IPS DF 6.9 (cell line): ENCODE measurements at regions not wholly inside any gene's neighbourhood (a gene's known extent, or its start where the extent isn't known, plus 50 kb on each side); places are given as distances from the start of the nearest gene placed in this dataset.

ENCODE experiments used
- DNase-seq: peaks from one replicate; pipeline ENCODE4 v3.0.0-alpha.2; 2013; ENCODE audit warnings: low read depth, low spot score
- H3K27ac ChIP-seq: one replicate; pipeline ENCODE4 v1.5.1; 2013; ENCODE audit warnings: low read length, control low read depth
- H3K27me3 ChIP-seq: 2 replicates; pipeline ENCODE4 v1.6.1; 2013; ENCODE audit warnings: mild to moderate bottlenecking, low read length; ENCODE audit not compliant: control insufficient read depth, insufficient read depth
- H3K36me3 ChIP-seq: 2 replicates; pipeline ENCODE4 v1.6.1; 2013; ENCODE audit warnings: low read length; ENCODE audit not compliant: control insufficient read depth, insufficient read depth
- H3K4me1 ChIP-seq: 2 replicates; pipeline ENCODE4 v1.6.1; 2013; ENCODE audit warnings: low read length; ENCODE audit not compliant: control insufficient read depth, insufficient read depth
- H3K4me3 ChIP-seq: 2 replicates; pipeline ENCODE4 v1.5.1; 2013; ENCODE audit warnings: mild to moderate bottlenecking, low read length
- H3K9me3 ChIP-seq: 2 replicates; pipeline ENCODE4 v1.6.1; 2013; ENCODE audit warnings: low read length, inconsistent platforms; ENCODE audit not compliant: control insufficient read depth, insufficient read depth
- WGBS: extraction: QIAGEN DNeasy Blood & Tissue Kit; methylation state at CpG from one replicate; pipeline ENCODE4 v1.1.7; 2013; ENCODE audit warnings: mixed read lengths, missing lambda C conversion rate; ENCODE audit not compliant: insufficient read length, insufficient coverage; 5-methylcytosine and 5-hydroxymethylcytosine counted together

DNA sequence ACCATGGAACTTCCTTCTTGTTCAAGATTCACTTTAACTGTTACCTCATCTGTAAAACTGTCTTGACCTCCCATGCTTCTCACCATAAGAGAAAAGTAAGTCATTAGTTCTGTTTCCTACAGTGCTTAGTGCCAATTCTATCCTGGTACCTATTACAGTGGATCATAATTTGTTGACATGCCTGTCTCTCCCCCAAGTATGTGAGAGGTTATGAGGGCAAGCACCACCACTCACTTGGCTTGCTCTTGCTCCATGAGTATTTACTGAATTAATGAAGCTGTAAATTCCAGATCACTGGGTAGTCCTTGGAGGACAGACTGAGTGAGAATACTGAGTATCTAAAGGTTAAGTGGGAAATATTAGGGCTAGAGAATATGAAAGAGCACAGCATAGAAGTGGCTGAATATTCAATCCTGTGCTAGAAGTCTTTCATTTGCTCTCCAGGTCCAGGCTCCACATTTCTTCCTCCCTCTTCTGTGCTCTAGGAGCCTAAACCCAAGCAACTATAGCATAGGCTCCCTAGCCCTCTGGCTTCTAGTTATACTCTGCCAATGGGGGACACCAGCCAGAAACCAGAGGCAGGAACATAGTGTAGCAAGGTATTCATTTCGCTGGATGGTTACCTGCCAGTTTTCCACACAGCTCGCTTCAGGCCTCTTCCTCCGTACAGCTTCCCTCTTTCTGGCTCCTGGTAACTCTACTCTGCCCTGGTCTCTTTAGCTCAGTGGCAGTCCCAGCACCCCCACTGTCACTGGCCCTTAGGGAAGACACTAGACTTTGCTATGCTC lies 118.2 kb upstream of the SLC5A12 start:
- H3K27ac ChIP-seq: no peak overlapping the region
- H3K27me3 ChIP-seq: no peaks in the 10 kb centered on the region
- no peaks in the 10 kb centered on the region for H3K9me3 ChIP-seq
- WGBS: no CpG with 5 or more reads among the region's 3 CpGs
- no peak overlapping the region for H3K4me3 ChIP-seq
- H3K36me3 ChIP-seq: no peaks in the 10 kb centered on the region
- H3K4me1 ChIP-seq: no peaks in the 10 kb centered on the region
- no peak for DNase-seq

DNA sequence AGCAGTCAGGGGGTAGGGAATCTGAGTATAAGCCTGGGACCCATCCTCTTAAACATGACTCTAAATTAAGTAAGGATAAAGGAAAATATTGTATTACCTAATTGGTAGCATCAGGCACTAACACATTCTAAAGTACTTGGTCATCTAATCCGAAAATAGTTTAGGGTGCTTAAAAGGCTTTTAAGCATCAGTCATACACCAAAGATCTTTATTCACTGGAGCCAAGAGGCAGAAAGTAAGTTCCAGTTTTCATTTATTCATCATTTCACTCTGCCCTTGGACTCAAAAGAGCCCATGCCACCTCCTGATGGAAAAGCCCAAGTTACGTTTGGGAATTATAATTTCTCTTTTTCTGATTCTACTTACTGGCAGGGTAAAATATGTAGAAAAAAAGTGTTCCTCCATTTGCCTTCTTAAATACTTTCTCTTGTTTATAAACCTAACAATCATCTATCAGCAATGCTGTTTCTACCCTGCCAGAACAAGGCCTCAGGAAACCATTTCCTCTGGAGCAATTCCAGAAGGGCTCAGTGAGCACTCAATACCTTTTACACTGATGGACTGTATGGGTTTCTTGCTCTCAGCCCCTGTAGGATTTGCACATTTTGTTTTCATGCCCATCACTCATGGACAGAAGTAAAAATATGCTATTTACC lies 120.1 kb upstream of the SLC5A12 start:
- Histone ChIP-seq H3K9me3 (no peaks in the 10 kb centered on the region), H3K27ac (no peak overlapping the region), H3K4me1 (no peaks in the 10 kb centered on the region), H3K27me3 (no peaks in the 10 kb centered on the region), H3K36me3 (no peaks in the 10 kb centered on the region), H3K4me3 (no peak overlapping the region)
- DNase-seq: no peak
- WGBS: no CpG with 5 or more reads among the region's 2 CpGs

DNA sequence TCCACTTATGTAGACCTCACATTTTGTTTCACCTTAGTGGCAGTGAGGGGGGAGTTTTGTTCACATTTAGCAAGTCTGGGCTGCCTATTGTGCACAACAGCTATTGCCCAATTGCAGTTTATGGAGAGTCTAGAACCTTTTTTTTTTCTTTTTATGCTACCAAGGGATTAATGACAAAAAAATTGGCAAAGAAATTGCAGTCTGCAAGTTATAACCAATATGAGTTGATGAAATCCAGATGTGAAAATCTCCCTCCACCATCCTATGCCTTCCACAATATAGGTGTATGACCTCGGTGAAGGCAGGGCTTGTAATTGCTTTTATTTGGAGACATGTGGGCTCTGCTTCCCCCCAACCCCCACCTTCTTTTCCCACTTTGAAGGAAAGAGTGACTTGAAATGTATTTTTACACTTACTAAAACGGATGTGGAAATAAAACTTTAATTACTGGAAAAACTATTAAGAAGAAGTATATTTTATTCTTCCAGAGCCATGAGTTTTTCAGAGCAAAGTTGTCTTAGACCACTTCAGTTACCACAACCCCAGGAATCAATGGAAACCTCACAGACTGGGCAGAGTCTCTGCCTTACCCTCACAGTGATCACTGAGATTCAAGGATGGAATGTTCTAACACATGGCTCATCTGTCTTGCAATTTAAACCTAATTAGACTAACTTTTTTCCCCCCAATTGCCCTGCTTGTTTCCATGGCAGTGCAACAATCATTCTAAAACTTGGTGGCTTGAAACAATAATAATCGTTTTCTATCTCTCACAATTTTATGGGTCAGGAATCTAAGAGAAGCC lies 120.8 kb upstream of the SLC5A12 start:
- H3K27ac ChIP-seq: no peak overlapping the region
- no CpG with 5 or more reads among the region's 3 CpGs for WGBS
- no peaks in the 10 kb centered on the region for H3K36me3 ChIP-seq
- H3K9me3 ChIP-seq: no peaks in the 10 kb centered on the region
- H3K4me1 ChIP-seq: no peaks in the 10 kb centered on the region
- no peaks in the 10 kb centered on the region for H3K27me3 ChIP-seq
- DNase-seq: no peak
- H3K4me3 ChIP-seq: no peak overlapping the region

DNA sequence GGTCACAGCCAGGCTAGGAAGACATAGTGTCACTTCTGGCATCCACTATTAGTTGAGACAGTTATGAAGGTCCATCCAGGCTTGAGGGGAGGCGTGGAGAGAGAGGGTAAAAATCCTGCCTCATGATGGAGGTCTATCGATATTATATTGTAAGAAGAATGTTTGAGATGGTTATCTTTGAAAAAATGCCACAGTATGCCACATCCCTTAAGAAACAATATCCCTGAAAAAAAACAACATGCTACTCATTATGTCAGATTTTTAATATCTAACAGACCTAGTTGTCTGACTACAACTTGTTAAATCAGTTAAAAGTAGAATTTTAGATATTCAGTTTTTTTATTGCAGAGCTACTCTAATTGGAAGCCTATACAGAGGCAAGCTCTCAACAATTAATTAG lies 121.7 kb upstream of the SLC5A12 start:
- DNase-seq: no peak
- H3K4me1 ChIP-seq: no peaks in the 10 kb centered on the region
- no peaks in the 10 kb centered on the region for H3K36me3 ChIP-seq
- no peaks in the 10 kb centered on the region for H3K9me3 ChIP-seq
- H3K4me3 ChIP-seq: no peak overlapping the region
- H3K27me3 ChIP-seq: no peaks in the 10 kb centered on the region
- no peak overlapping the region for H3K27ac ChIP-seq
- WGBS: no CpG with 5 or more reads among the region's 2 CpGs

DNA sequence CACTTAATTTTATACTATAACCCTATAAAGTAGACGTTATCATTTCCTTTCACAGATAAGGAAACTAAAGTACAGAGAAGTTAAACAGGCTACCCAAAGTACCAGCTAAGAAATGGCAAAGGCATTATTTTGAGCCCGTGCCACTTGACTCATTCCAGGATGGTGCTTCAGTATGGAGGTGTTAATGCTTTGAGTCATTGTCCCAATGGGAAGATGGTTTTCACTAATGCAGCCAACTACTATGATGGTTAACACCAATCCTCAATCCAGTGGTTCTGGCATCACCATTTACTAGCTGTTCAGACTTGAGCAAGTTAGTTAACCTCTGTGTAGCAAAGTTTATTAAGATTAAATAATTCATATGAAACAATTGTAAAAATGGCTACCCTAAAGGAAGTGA lies 123.1 kb upstream of the SLC5A12 start:
- Histone ChIP-seq H3K9me3 (no peaks in the 10 kb centered on the region), H3K27me3 (no peaks in the 10 kb centered on the region), H3K4me3 (no peak overlapping the region), H3K27ac (no peak overlapping the region), H3K36me3 (no peaks in the 10 kb centered on the region), H3K4me1 (no peaks in the 10 kb centered on the region)
- no peak for DNase-seq
- WGBS: no CpG with 5 or more reads among the region's 2 CpGs

DNA sequence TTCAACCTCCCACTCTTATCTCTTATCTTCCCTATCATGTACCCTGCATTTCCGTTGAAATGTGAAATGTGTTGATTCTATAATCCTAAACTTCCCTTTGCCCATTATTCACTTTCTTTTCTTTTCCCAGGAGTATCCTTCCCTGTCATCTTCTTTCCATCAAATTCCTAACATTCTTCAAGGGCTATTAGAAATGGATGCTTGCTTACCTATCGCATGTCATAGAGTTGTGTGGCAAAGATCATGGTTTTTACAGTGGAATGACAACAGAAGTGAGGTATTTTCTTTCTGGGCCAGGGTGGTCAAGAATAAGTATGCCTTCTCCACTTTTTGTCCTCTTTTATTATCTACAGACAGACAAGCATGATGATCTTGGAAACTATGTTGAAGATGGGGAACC lies 124.4 kb upstream of the SLC5A12 start:
- Histone ChIP-seq H3K4me3 (no peak overlapping the region), H3K4me1 (no peaks in the 10 kb centered on the region), H3K9me3 (no peaks in the 10 kb centered on the region), H3K27ac (no peak overlapping the region), H3K27me3 (no peaks in the 10 kb centered on the region), H3K36me3 (no peaks in the 10 kb centered on the region)
- no CpG with 5 or more reads among the region's 2 CpGs for WGBS
- DNase-seq: no peak

DNA sequence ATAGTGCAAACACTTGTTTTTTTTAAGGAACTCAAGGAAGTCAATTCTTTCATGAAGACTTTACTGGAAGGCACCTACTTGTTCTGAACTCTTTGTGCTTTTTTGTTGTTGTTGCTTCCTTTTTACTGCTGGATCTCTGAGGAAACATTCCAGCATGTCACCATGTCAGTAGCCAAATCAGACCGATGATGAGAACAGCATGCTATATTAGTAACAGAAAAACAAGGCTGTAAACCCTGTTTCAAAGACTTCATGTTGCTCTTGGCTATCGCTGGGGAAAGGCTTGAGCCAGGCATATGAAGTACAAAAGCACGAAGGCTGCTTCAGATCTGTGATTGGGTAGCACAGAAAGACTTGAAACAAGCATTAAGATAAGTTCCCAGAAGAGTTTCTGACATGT lies 125.6 kb upstream of the SLC5A12 start:
- Histone ChIP-seq H3K4me3 (no peak overlapping the region), H3K4me1 (no peaks in the 10 kb centered on the region), H3K27ac (no peak overlapping the region), H3K9me3 (no peaks in the 10 kb centered on the region), H3K36me3 (no peaks in the 10 kb centered on the region), H3K27me3 (no peaks in the 10 kb centered on the region)
- no peak for DNase-seq
- no CpG with 5 or more reads among the region's 3 CpGs for WGBS

DNA sequence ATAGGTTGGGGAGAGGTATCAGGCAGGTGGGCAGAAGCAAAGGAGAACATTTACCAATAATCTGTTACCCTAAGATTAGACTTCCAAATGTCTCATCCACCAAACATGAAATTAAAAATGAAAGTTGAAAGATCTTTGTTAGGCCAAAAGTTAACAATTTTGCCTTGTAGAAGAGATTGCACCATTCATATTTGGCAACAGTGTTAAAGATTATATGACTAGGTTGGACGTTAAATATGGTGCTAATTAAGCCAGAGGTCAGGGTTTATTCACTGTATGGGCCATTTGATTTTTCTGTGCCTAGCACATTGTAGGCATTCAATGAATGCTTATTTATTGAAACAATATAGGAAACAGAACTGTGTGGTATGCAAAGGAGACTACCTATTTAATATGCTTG lies 126.1 kb upstream of the SLC5A12 start:
- no peaks in the 10 kb centered on the region for H3K9me3 ChIP-seq
- H3K4me3 ChIP-seq: no peak overlapping the region
- no peaks in the 10 kb centered on the region for H3K4me1 ChIP-seq
- no peak for DNase-seq
- no peak overlapping the region for H3K27ac ChIP-seq
- no peaks in the 10 kb centered on the region for H3K27me3 ChIP-seq
- no CpG with 5 or more reads among the region's 1 CpG for WGBS
- no peaks in the 10 kb centered on the region for H3K36me3 ChIP-seq

DNA sequence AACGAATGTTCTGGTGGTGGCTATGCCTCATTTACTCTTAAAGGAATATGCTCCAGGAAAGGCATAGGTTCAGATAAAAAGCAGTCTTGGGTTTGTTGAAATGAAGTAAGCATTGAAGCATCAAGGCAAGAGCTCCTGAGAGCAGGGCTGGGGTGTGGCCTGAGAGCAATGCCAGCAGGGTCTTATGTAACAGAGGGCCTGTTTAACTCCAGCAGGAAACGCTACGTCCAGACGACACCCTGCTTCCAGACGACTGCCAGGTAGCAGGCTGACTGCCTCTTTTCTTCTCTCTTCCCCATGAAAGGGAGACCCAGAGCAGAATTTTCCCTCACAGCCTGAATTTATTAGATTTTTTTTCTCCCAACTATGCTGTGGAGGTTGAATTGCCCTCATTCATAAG lies 127.2 kb upstream of the SLC5A12 start:
- Histone ChIP-seq H3K27me3 (no peaks in the 10 kb centered on the region), H3K9me3 (no peaks in the 10 kb centered on the region), H3K36me3 (no peaks in the 10 kb centered on the region), H3K27ac (no peak overlapping the region), H3K4me3 (no peak overlapping the region), H3K4me1 (no peaks in the 10 kb centered on the region)
- DNase-seq: no peak
- WGBS: no CpG with 5 or more reads among the region's 5 CpGs

DNA sequence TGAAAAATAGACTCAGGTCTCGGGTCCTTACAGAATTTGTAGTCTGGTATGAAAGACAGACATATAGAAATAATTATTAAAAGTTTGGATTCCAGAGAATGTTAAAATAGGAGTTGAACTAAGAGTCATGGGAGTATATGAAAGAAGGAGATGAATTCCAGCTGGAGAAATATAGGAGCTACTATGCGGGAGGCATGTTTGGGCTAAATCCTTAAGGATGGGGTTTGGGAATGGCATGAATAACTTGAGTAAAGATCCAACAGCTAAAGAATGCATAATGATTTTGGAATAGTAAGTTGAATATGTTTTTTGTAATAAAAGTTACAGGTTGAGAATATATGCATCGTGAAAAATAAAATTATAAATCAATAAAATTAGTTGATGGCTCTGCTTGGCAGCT lies 129.4 kb upstream of the SLC5A12 start:
- H3K4me3 ChIP-seq: no peak overlapping the region

More for the DNA sequence above, 129.4 kb upstream of the SLC5A12 start:
- Histone ChIP-seq H3K36me3 (no peaks in the 10 kb centered on the region), H3K27ac (no peak overlapping the region), H3K9me3 (no peaks in the 10 kb centered on the region), H3K4me1 (no peaks in the 10 kb centered on the region), H3K27me3 (no peaks in the 10 kb centered on the region)
- WGBS: 100% methylated on average over 1 of the region's 3 CpGs
- DNase-seq: no peak
